HL-60 (cell line): ENCODE measurements at regions not wholly inside any gene's neighbourhood (a gene's known extent, or its start where the extent isn't known, plus 50 kb on each side); places are given as distances from the start of the nearest gene placed in this dataset.

Experiments used
- DNase-seq, 2 experiments: peaks; one replicate each; pipeline ENCODE4 v3.0.0-alpha.2; 2010 to 2020; ENCODE audit warnings: low read depth in 1 of 2, low spot score in 1 of 2
- H3K27ac ChIP-seq: fragments of 250-450 bp; sonication (Bioruptor Pico); replicated peaks from 2 replicates; pipeline ENCODE4 v1.5.1; 2020; ENCODE audit warnings: mild to moderate bottlenecking, moderate library complexity
- H3K27me3 ChIP-seq: fragments of 250-450 bp; sonication (Bioruptor Pico); 2 replicates; pipeline ENCODE4 v1.5.1; 2021; ENCODE audit warnings: mild to moderate bottlenecking, moderate library complexity; ENCODE audit not compliant: insufficient read depth, poor library complexity, severe bottlenecking
- H3K4me3 ChIP-seq: replicated peaks from 2 replicates; pipeline ENCODE4 v1.5.1; 2011; ENCODE audit warnings: mild to moderate bottlenecking, control low read depth, low read length; ENCODE audit not compliant: insufficient read depth
- GABPA ChIP-seq: IDR thresholded peaks from 2 replicates; pipeline ENCODE4 v1.6.1; 2012; ENCODE audit warnings: low read depth
- POLR2AphosphoS5 ChIP-seq: IDR thresholded peaks from 2 replicates; pipeline ENCODE4 v1.6.1; 2012; ENCODE audit warnings: low read depth
- SPI1 ChIP-seq: IDR thresholded peaks from 2 replicates; pipeline ENCODE4 v1.6.1; 2012; ENCODE audit warnings: low read depth, mild to moderate bottlenecking, borderline replicate concordance
- TF ChIP-seq, protein P1 (sequence below): IDR thresholded peaks from one replicate; pipeline ENCODE4 v1.5.1; 2011; ENCODE audit warnings: low read length, control low read depth, inconsistent platforms; ENCODE audit not compliant: insufficient read depth
- TF ChIP-seq, protein P2 (sequence below): IDR thresholded peaks from 2 replicates; pipeline ENCODE4 v1.6.1; 2012; ENCODE audit warnings: low read depth; ENCODE audit not compliant: insufficient replicate concordance

DNA sequence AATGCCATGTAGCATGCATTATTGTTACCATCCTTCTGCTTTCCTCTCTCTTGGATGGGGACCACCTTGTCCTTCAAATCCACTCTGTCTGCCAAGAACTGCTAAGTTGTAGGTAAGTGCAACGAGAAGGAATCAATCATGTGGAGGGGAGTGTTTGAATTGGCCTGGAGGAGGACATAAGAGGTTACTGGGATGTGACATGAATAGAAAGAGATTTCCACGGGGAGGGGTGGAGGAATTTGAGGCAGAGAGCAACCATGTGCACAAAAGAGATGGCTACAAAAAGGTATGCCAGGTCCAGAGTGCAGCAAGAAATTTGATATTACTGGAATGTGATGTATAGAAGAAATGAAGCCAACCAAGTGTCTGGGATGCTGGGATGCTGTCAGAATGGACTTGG lies 648.9 kb upstream of the KLF4 start:
- no peak for DNase-seq
- Histone ChIP-seq H3K4me3 (no peak overlapping the region), H3K27ac (no peak overlapping the region), H3K27me3 (no peaks in the 10 kb centered on the region)
- TF ChIP-seq POLR2AphosphoS5 (no peak), SPI1 (no peak), GABPA (no peak)
- TF ChIP-seq, protein P1, sequence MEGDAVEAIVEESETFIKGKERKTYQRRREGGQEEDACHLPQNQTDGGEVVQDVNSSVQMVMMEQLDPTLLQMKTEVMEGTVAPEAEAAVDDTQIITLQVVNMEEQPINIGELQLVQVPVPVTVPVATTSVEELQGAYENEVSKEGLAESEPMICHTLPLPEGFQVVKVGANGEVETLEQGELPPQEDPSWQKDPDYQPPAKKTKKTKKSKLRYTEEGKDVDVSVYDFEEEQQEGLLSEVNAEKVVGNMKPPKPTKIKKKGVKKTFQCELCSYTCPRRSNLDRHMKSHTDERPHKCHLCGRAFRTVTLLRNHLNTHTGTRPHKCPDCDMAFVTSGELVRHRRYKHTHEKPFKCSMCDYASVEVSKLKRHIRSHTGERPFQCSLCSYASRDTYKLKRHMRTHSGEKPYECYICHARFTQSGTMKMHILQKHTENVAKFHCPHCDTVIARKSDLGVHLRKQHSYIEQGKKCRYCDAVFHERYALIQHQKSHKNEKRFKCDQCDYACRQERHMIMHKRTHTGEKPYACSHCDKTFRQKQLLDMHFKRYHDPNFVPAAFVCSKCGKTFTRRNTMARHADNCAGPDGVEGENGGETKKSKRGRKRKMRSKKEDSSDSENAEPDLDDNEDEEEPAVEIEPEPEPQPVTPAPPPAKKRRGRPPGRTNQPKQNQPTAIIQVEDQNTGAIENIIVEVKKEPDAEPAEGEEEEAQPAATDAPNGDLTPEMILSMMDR = no peak
- TF ChIP-seq, protein P2, sequence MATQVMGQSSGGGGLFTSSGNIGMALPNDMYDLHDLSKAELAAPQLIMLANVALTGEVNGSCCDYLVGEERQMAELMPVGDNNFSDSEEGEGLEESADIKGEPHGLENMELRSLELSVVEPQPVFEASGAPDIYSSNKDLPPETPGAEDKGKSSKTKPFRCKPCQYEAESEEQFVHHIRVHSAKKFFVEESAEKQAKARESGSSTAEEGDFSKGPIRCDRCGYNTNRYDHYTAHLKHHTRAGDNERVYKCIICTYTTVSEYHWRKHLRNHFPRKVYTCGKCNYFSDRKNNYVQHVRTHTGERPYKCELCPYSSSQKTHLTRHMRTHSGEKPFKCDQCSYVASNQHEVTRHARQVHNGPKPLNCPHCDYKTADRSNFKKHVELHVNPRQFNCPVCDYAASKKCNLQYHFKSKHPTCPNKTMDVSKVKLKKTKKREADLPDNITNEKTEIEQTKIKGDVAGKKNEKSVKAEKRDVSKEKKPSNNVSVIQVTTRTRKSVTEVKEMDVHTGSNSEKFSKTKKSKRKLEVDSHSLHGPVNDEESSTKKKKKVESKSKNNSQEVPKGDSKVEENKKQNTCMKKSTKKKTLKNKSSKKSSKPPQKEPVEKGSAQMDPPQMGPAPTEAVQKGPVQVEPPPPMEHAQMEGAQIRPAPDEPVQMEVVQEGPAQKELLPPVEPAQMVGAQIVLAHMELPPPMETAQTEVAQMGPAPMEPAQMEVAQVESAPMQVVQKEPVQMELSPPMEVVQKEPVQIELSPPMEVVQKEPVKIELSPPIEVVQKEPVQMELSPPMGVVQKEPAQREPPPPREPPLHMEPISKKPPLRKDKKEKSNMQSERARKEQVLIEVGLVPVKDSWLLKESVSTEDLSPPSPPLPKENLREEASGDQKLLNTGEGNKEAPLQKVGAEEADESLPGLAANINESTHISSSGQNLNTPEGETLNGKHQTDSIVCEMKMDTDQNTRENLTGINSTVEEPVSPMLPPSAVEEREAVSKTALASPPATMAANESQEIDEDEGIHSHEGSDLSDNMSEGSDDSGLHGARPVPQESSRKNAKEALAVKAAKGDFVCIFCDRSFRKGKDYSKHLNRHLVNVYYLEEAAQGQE = no peak

DNA sequence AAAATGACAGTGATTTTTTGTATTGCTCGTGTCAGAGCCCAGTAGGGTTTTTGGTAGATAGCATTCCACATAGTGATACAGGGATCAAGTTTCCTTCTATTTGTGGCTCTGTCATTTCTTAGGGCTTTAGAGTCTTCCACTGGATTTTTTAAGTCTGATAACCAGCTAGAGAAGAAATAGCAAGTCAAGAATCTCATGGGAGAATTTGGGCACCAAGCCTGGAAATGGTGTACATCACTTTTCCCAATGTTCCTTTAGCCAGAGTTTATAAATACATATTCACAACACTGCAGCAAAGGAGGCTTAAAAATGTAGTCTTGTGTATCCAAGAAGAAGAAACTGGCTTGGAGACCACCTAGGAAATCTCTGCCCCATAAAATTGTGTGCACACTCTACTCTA lies 647.1 kb upstream of the KLF4 start:
- H3K27me3 ChIP-seq = no peaks in the 10 kb centered on the region
- no peak overlapping the region for H3K27ac ChIP-seq
- TF ChIP-seq GABPA (no peak), POLR2AphosphoS5 (no peak)
- H3K4me3 ChIP-seq = no peak overlapping the region
- no peak for DNase-seq

DNA sequence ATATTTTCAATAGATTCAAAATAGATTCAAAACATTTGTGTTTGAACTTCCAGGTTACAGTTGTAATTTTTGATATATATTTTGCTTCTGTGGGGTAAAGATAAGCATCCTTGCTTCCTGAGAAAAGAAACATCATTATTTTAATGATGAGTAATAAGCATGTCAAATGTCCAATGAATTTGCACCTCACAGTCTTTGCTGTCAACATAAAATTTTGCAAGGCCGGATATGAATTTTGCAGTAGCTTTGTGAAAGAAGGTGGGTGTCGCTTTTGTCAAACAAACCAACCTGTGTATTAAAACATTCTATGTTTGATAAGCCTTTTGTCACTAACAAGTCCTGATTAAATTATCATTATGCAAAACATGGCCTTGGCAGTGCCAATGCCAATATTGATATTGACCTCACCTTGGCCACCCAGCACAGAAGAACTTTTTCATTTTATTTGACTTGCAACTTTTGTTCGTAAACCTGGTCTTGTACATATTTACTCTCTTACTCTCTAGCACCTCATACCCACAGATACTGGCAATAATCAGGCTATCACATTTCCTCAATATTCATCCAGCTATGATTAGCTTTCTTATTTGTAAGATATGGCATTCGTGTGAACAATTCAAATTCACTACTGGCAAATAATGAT lies 645.0 kb upstream of the KLF4 start:
- TF ChIP-seq, protein P2 = no peak
- no peak for TF ChIP-seq POLR2AphosphoS5
- TF ChIP-seq GABPA = no peak
- TF ChIP-seq, protein P1 = no peak
- no peak for TF ChIP-seq SPI1
- Histone ChIP-seq H3K27me3 (peaks cover 2% of the 10 kb centered on the region), H3K4me3 (no peak overlapping the region), H3K27ac (no peak overlapping the region)
- no peak for DNase-seq

DNA sequence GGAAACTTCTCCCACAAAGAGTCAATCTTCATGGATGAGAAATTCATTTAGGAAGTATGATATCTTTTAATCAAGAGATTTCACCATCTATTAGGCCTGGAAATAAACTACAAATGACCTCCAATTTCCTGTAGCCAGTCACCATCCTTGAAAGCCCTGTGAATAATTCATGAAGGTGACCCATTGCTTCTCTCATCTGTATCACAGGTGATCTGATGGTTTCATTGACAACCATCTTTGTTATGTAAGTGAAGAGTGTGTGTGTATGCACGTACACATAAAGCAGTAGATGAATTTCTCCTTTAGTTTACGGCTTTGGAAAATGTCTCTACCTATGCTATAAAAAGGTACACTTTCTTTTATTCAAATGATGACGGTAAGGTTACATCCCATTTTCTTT lies 644.1 kb upstream of the KLF4 start:
- no peak for DNase-seq
- no peak overlapping the region for H3K4me3 ChIP-seq
- TF ChIP-seq, protein P2 = no peak
- TF ChIP-seq SPI1 (no peak), POLR2AphosphoS5 (no peak), GABPA (no peak)
- TF ChIP-seq, protein P1 = no peak
- H3K27me3 ChIP-seq = peaks cover 2% of the 10 kb centered on the region
- H3K27ac ChIP-seq = no peak overlapping the region
